K562 (cell line): ENCODE measurements at regions not wholly inside any gene's neighbourhood (a gene's known extent, or its start where the extent isn't known, plus 50 kb on each side); places are given as distances from the start of the nearest gene placed in this dataset.

Experiments
- BACH1 ChIP-seq: fragments of 200-800 bp; sonication (Bioruptor generic); IDR thresholded peaks from 2 replicates; pipeline ENCODE4 v1.6.1; 2016; ENCODE audit warnings: missing genetic modification characterization, missing compliant biosample characterization
- HBP1 ChIP-seq: fragments of 450-650 bp; formaldehyde crosslinking; IDR thresholded peaks from 2 replicates; pipeline ENCODE4 v1.4.0; 2022; ENCODE audit warnings: missing genetic modification characterization
- KDM5B ChIP-seq: fragments of 200-600 bp; sonication (generic); IDR thresholded peaks from 2 replicates; pipeline ENCODE4 v1.6.1; 2012; ENCODE audit warnings: low read depth, mild to moderate bottlenecking, moderate library complexity, low read length, control low read depth, inconsistent platforms; ENCODE audit not compliant: insufficient replicate concordance
- PHTF2 ChIP-seq: fragments of 250-450 bp; sonication (Bioruptor Pico); IDR thresholded peaks from 2 replicates; pipeline ENCODE4 v1.5.0; 2021; ENCODE audit warnings: mild to moderate bottlenecking
- PTTG1 ChIP-seq: fragments of 450-650 bp; IDR thresholded peaks from 2 replicates; pipeline ENCODE4 v1.6.1; 2016; ENCODE audit warnings: low read depth, mild to moderate bottlenecking, missing genetic modification characterization, missing compliant biosample characterization
- RFX5 ChIP-seq: IDR thresholded peaks from 2 replicates; pipeline ENCODE4 v1.6.1; 2011; ENCODE audit warnings: low read depth, mild to moderate bottlenecking, improper control_type of control experiment, low read length
- THRB ChIP-seq: fragments of 450-650 bp; formaldehyde crosslinking; conservative IDR thresholded peaks from 2 replicates; pipeline ENCODE4 v1.4.0; 2022; ENCODE audit warnings: mild to moderate bottlenecking, missing genetic modification characterization
- USF1 ChIP-seq: sonication (generic); formaldehyde crosslinking; IDR thresholded peaks from 2 replicates; pipeline ENCODE4 v1.9.0; 2022; ENCODE audit warnings: mild to moderate bottlenecking, missing genetic modification reagents
- ZBTB49 ChIP-seq: sonication (generic); formaldehyde crosslinking; IDR thresholded peaks from 2 replicates; pipeline ENCODE4 v1.8.0; 2022; ENCODE audit warnings: missing genetic modification reagents, mild to moderate bottlenecking, borderline replicate concordance
- ZC3H11A ChIP-seq: IDR thresholded peaks from 2 replicates; pipeline ENCODE4 v1.6.1; 2012; ENCODE audit warnings: low read depth, low read length, improper control_type of control experiment
- ZNF318 ChIP-seq, 2 experiments: fragments of 450-650 bp; IDR thresholded peaks; 2 replicates each; pipeline ENCODE4 v1.6.1; 2016; ENCODE audit warnings: mild to moderate bottlenecking in 2 of 2, borderline replicate concordance in 1 of 2, low read depth in 1 of 2, moderate library complexity in 1 of 2

- TF ChIP-seq ZC3H11A (no peak), PHTF2 (CRISPR knock-in tag) (no peak), THRB (CRISPR knock-in tag) (no peak), RFX5 (no peak), KDM5B (no peak), ZBTB49 (CRISPR knock-in tag) (no peak), PTTG1 (tag) (no peak), BACH1 (tag) (no peak), USF1 (CRISPR knock-in tag) (no peak), ZNF318 (IDR thresholded peaks at IDR 0.05; ENCODE audit: borderline replicate concordance in 1 of 2, low read depth in 1 of 2) (no peak), HBP1 (CRISPR knock-in tag) (no peak)
Observed at GRCh38 chr18:25510096-25510495, 158.1 kb upstream of the ZNF521 start (continued).
